DMS114 treated with DMSO at 0.1 percent for 48 hours (cell line): ENCODE measurements at regions not wholly inside any gene's neighbourhood (a gene's known extent, or its start where the extent isn't known, plus 50 kb on each side); places are given as distances from the start of the nearest gene placed in this dataset.
"Not testable (repeated sequence)": the region's sequence is repeated elsewhere in the genome, so short reads cannot be mapped to it uniquely, and the experiment has no call there.

Experiments used
- DNase-seq: peaks from one replicate; lab custom pipeline; 2025; ENCODE audit not compliant: unreplicated experiment; lab: John Stamatoyannopoulos, UW

- no peak for DNase-seq
Observed at GRCh38 chr1:166601650-166602278, 237.5 kb upstream of the POGK start.

GRCh38 chr1:166602801-166603200 lies 236.5 kb upstream of the POGK start:
- not testable (repeated sequence) for DNase-seq

- DNase-seq, result no peak
Observed at GRCh38 chr1:166603296-166603695, 236.0 kb upstream of the POGK start.

GRCh38 chr1:166605137-166605536 lies 234.1 kb upstream of the POGK start:
- no peak for DNase-seq

GRCh38 chr1:166612886-166613285 lies 226.4 kb upstream of the POGK start:
- no peak for DNase-seq

GRCh38 chr1:166616206-166616605 lies 223.1 kb upstream of the POGK start:
- no peak for DNase-seq

- no peak for DNase-seq
Observed at GRCh38 chr1:166626711-166627110, 212.6 kb upstream of the POGK start.

GRCh38 chr1:166627558-166627957 lies 211.7 kb upstream of the POGK start:
- DNase-seq, result no peak

- no peak for DNase-seq
Observed at GRCh38 chr1:166628259-166628658, 211.0 kb upstream of the POGK start.

- no peak for DNase-seq
Observed at GRCh38 chr1:166629946-166630345, 209.3 kb upstream of the POGK start.

GRCh38 chr1:166630369-166630768 lies 208.9 kb upstream of the POGK start:
- no peak for DNase-seq

GRCh38 chr1:166638137-166638536 lies 201.1 kb upstream of the POGK start:
- no peak for DNase-seq

GRCh38 chr1:166657228-166657627 lies 182.0 kb upstream of the POGK start:
- not testable (repeated sequence) for DNase-seq

GRCh38 chr1:166666790-166667189 lies 172.5 kb upstream of the POGK start:
- DNase-seq, result not testable (repeated sequence)

GRCh38 chr1:166667600-166667999 lies 171.7 kb upstream of the POGK start:
- DNase-seq, result not testable (repeated sequence)

GRCh38 chr1:166671627-166672026 lies 167.6 kb upstream of the POGK start:
- no peak for DNase-seq

- DNase-seq, result no peak
Observed at GRCh38 chr1:166673722-166674121, 165.6 kb upstream of the POGK start.

GRCh38 chr1:166675213-166675612 lies 164.1 kb upstream of the POGK start:
- no peak for DNase-seq

- no peak for DNase-seq
Observed at GRCh38 chr1:166676981-166677380, 162.3 kb upstream of the POGK start.

- no peak for DNase-seq
Observed at GRCh38 chr1:166679369-166679768, 159.9 kb upstream of the POGK start.

GRCh38 chr1:166682588-166682987 lies 156.7 kb upstream of the POGK start:
- DNase-seq, result no peak

- DNase-seq, result not testable (repeated sequence)
Observed at GRCh38 chr1:166684669-166685068, 154.6 kb upstream of the POGK start.

GRCh38 chr1:166685200-166685599 lies 154.1 kb upstream of the POGK start:
- DNase-seq, result no peak
